ENCODE measurements at regions not wholly inside any gene's neighbourhood (a gene's known extent, or its start where the extent isn't known, plus 50 kb on each side); places are given as distances from the start of the nearest gene placed in this dataset.
"Not testable (repeated sequence)": the region's sequence is repeated elsewhere in the genome, so short reads cannot be mapped to it uniquely, and the experiment has no call there.

- no peaks in the 10 kb centered on the region for H3K4me1 Mint-ChIP-seq
- H3K27ac Mint-ChIP-seq = no peak overlapping the region
- no peak for TF ChIP-seq CTCF (IDR thresholded peaks at IDR 0.05; ENCODE audit: unreplicated experiment)
- H3K9me3 Mint-ChIP-seq = peaks cover 16% of the 10 kb centered on the region
- peaks cover 19% of the 10 kb centered on the region for H3K27me3 Mint-ChIP-seq (ENCODE audit: low read depth)
- DNase-seq (ENCODE audit: low spot score in 2 of 2, unreplicated experiment in 2 of 2) = no peak
- peaks cover 2% of the 10 kb centered on the region for H3K36me3 Mint-ChIP-seq
- no peak overlapping the region for H3K4me3 Mint-ChIP-seq
These were observed 247.1 kb downstream of the C11orf87 start for GRCh38 chr11:109668973-109669634.

GRCh38 chr11:109677231-109677630, 255.2 kb downstream of the C11orf87 start:
- Mint-ChIP-seq H3K36me3 (no peaks in the 10 kb centered on the region), H3K9me3 (no peaks in the 10 kb centered on the region), H3K4me1 (peaks cover 30% of the 10 kb centered on the region), H3K27ac (peak overlapping the region; percentile 28), H3K27me3 (ENCODE audit: low read depth) (peaks cover 11% of the 10 kb centered on the region), H3K4me3 (no peak overlapping the region)
- DNase-seq (ENCODE audit: low spot score in 2 of 2, unreplicated experiment in 2 of 2) = no peak
- TF ChIP-seq CTCF (IDR thresholded peaks at IDR 0.05; ENCODE audit: unreplicated experiment) = no peak

- DNase-seq (ENCODE audit: low spot score in 2 of 2, unreplicated experiment in 2 of 2) = no peak
- no peak for TF ChIP-seq CTCF (IDR thresholded peaks at IDR 0.05; ENCODE audit: unreplicated experiment)
- no peak overlapping the region for H3K27ac Mint-ChIP-seq
- H3K36me3 Mint-ChIP-seq = no peaks in the 10 kb centered on the region
- H3K4me3 Mint-ChIP-seq = no peak overlapping the region
- no peaks in the 10 kb centered on the region for H3K9me3 Mint-ChIP-seq
- H3K27me3 Mint-ChIP-seq (ENCODE audit: low read depth) = peaks cover 11% of the 10 kb centered on the region
- H3K4me1 Mint-ChIP-seq = peaks cover 30% of the 10 kb centered on the region
These were observed 255.9 kb downstream of the C11orf87 start for GRCh38 chr11:109677876-109678275.

- Mint-ChIP-seq H3K4me1 (peaks cover 30% of the 10 kb centered on the region), H3K27me3 (ENCODE audit: low read depth) (peaks cover 3% of the 10 kb centered on the region), H3K36me3 (no peaks in the 10 kb centered on the region), H3K9me3 (peaks cover 4% of the 10 kb centered on the region), H3K4me3 (no peak overlapping the region), H3K27ac (no peak overlapping the region)
- no peak for TF ChIP-seq CTCF (IDR thresholded peaks at IDR 0.05; ENCODE audit: unreplicated experiment)
- no peak for DNase-seq (ENCODE audit: low spot score in 2 of 2, unreplicated experiment in 2 of 2)
These were observed 258.1 kb downstream of the C11orf87 start for GRCh38 chr11:109680127-109680526.

GRCh38 chr11:109682788-109683187, 260.8 kb downstream of the C11orf87 start:
- peaks cover 14% of the 10 kb centered on the region for H3K4me1 Mint-ChIP-seq
- H3K27ac Mint-ChIP-seq; H3K4me3 Mint-ChIP-seq; H3K9me3 Mint-ChIP-seq; H3K27me3 Mint-ChIP-seq (ENCODE audit: low read depth); H3K36me3 Mint-ChIP-seq; DNase-seq (ENCODE audit: low spot score in 2 of 2, unreplicated experiment in 2 of 2): not testable (repeated sequence)

- DNase-seq (ENCODE audit: low spot score in 2 of 2, unreplicated experiment in 2 of 2) = no peak
- Mint-ChIP-seq H3K27me3 (ENCODE audit: low read depth) (no peaks in the 10 kb centered on the region), H3K27ac (no peak overlapping the region), H3K4me3 (no peak overlapping the region), H3K9me3 (peaks cover 42% of the 10 kb centered on the region), H3K4me1 (no peaks in the 10 kb centered on the region), H3K36me3 (peaks cover 5% of the 10 kb centered on the region)
- TF ChIP-seq CTCF (IDR thresholded peaks at IDR 0.05; ENCODE audit: unreplicated experiment) = no peak
These were observed 273.7 kb downstream of the C11orf87 start for GRCh38 chr11:109695696-109696095.
